HL-60 (cell line): ENCODE measurements at regions not wholly inside any gene's neighbourhood (a gene's known extent, or its start where the extent isn't known, plus 50 kb on each side); places are given as distances from the start of the nearest gene placed in this dataset.

Source experiments
- DNase-seq, 2 experiments: peaks; one replicate each; pipeline ENCODE4 v3.0.0-alpha.2; 2010 to 2020; ENCODE audit warnings: low read depth in 1 of 2, low spot score in 1 of 2
- H3K27ac ChIP-seq: fragments of 250-450 bp; sonication (Bioruptor Pico); replicated peaks from 2 replicates; pipeline ENCODE4 v1.5.1; 2020; ENCODE audit warnings: mild to moderate bottlenecking, moderate library complexity
- H3K27me3 ChIP-seq: fragments of 250-450 bp; sonication (Bioruptor Pico); 2 replicates; pipeline ENCODE4 v1.5.1; 2021; ENCODE audit warnings: mild to moderate bottlenecking, moderate library complexity; ENCODE audit not compliant: insufficient read depth, poor library complexity, severe bottlenecking
- H3K4me3 ChIP-seq: replicated peaks from 2 replicates; pipeline ENCODE4 v1.5.1; 2011; ENCODE audit warnings: mild to moderate bottlenecking, control low read depth, low read length; ENCODE audit not compliant: insufficient read depth
- CTCF ChIP-seq: IDR thresholded peaks from one replicate; pipeline ENCODE4 v1.5.1; 2011; ENCODE audit warnings: low read length, control low read depth, inconsistent platforms; ENCODE audit not compliant: insufficient read depth
- GABPA ChIP-seq: IDR thresholded peaks from 2 replicates; pipeline ENCODE4 v1.6.1; 2012; ENCODE audit warnings: low read depth
- POLR2AphosphoS5 ChIP-seq: IDR thresholded peaks from 2 replicates; pipeline ENCODE4 v1.6.1; 2012; ENCODE audit warnings: low read depth
- REST ChIP-seq: IDR thresholded peaks from 2 replicates; pipeline ENCODE4 v1.6.1; 2012; ENCODE audit warnings: low read depth; ENCODE audit not compliant: insufficient replicate concordance
- SPI1 ChIP-seq: IDR thresholded peaks from 2 replicates; pipeline ENCODE4 v1.6.1; 2012; ENCODE audit warnings: low read depth, mild to moderate bottlenecking, borderline replicate concordance

- no peak for TF ChIP-seq CTCF
- no peak for TF ChIP-seq REST
- TF ChIP-seq SPI1, result no peak
- no peak for TF ChIP-seq POLR2AphosphoS5
- no peak for TF ChIP-seq GABPA
- no peaks in the 10 kb centered on the region for H3K27me3 ChIP-seq
- no peak for DNase-seq
- no peak overlapping the region for H3K27ac ChIP-seq
- H3K4me3 ChIP-seq, result no peak overlapping the region
Observed at GRCh38 chr14:27040552-27040951, 442.7 kb upstream of the NOVA1 start.

GRCh38 chr14:27049701-27050100 is 451.9 kb upstream of the NOVA1 start:
- Histone ChIP-seq H3K27ac (no peak overlapping the region), H3K27me3 (no peaks in the 10 kb centered on the region), H3K4me3 (no peak overlapping the region)
- DNase-seq, result no peak
- TF ChIP-seq GABPA (no peak), POLR2AphosphoS5 (no peak), REST (no peak), SPI1 (no peak), CTCF (no peak)

GRCh38 chr14:27050208-27050607 is 452.4 kb upstream of the NOVA1 start:
- no peak overlapping the region for H3K27ac ChIP-seq
- no peak for DNase-seq
- no peak overlapping the region for H3K4me3 ChIP-seq
- no peaks in the 10 kb centered on the region for H3K27me3 ChIP-seq
- TF ChIP-seq REST (no peak), GABPA (no peak), CTCF (no peak), SPI1 (no peak), POLR2AphosphoS5 (no peak)
